Activated CD4-positive, alpha-beta T cell treated with anti-CD3 and anti-CD28 coated beads for 1 hour (primary cell): ENCODE measurements at regions not wholly inside any gene's neighbourhood (a gene's known extent, or its start where the extent isn't known, plus 50 kb on each side); places are given as distances from the start of the nearest gene placed in this dataset.

Source experiments
- DNase-seq: peaks from one replicate; pipeline ENCODE4 v3.0.0-alpha.2; 2020

GRCh38 chrX:39950018-39950688, 147.6 kb downstream of the BCOR start:
- no peak for DNase-seq

- no peak for DNase-seq
Observed at GRCh38 chrX:39952989-39953388, 144.8 kb downstream of the BCOR start.

- no peak for DNase-seq
Observed at GRCh38 chrX:39953879-39954278, 143.9 kb downstream of the BCOR start.

GRCh38 chrX:39954851-39955250, 142.9 kb downstream of the BCOR start:
- DNase-seq = no peak

DNA sequence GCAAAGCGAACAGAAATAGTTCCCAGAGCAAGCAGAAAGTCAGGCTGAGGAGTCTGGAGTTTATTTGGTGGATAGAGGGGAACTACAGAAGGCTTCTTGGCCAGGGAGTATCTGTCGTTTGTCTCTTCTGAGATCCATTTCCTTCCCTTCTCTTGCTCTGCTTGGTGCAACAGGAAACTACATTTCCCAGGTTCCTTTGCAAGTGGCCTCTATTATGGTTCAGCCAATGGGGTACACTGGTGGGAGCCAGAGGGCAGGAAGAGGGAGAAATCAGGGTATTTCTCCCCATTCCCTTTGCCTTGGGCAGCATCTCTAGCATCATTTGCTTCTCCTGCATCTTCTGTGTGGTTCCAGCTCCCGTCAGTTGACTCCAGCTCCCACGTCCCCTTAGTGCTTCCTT, 142.1 kb downstream of the BCOR start:
- no peak for DNase-seq

DNA sequence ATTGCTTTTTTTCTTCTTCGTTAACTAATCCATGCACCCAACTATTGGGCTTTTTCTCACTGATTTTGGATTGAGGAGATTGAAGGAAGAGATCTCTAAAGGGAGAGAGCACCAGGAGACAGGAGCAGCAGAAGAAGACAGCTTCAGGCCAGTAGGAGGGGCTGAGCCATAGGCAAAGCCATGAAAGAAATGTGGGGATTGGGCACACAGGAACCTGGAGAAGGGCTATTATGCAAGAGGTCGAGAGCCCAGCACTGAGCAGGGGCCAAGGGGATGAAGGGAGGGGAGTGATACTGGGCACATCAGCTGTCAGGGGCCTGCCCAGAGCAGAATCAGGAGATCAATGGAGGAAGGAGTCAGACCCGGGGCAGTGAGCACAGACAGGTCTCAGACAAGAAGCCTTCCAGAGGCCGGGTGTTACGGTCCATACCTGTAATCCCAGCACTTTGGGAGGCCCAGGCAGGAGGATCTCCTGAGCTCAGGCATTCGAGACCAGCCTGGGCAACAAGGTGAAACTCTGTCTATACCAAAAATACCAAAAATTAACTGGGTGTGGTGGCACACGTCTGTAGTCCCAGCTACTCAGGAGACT, 140.9 kb downstream of the BCOR start:
- no peak for DNase-seq

- DNase-seq = no peak
Observed at GRCh38 chrX:39957816-39958566, 139.8 kb downstream of the BCOR start.

- no peak for DNase-seq
Observed at GRCh38 chrX:39958850-39959249, 138.9 kb downstream of the BCOR start.

- no peak for DNase-seq
Observed at GRCh38 chrX:39960219-39960618, 137.5 kb downstream of the BCOR start.

DNA sequence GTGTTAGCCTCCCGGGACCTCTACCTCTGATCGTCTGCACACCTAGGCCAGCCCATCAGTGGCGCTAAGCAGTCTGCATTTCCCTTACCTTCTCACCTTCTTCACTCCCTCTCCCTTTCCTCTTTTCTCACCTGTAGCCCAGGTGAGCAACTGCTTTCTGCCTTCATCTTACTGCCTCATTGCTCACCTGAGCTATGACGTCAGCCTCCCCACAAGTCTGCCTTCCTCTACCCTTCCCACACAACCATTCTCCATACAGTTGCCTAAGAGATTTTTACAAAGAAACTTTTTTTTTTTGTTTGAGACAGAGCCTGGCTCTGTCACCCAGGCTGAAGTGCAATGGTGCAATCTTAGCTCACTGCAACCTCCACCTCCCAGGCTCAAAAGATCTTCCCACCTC, 136.3 kb downstream of the BCOR start:
- DNase-seq = no peak

- no peak for DNase-seq
Observed at GRCh38 chrX:39965051-39965573, 132.6 kb downstream of the BCOR start.

- DNase-seq = no peak
Observed at GRCh38 chrX:39966176-39966575, 131.6 kb downstream of the BCOR start.

DNA sequence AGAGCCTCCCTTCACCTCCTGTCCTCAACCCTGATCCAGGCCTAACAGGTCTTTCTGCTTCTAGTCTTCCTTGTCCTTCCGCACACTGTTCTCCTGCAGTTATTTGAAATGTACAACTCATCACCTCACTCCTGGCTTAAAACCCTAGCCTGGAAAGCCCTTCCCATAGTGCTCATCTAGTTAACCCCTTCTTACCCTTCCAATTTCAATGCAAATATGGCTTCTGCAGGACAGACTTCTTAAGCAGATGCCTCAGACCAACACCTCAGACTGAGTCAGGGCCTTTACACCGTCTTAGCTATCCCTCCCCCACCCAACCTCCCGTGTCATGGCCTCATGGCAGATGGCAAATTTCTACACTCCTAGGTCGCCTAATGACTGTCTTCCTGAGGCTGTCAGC, 130.4 kb downstream of the BCOR start:
- DNase-seq = no peak

- no peak for DNase-seq
Observed at GRCh38 chrX:39969099-39969818, 128.5 kb downstream of the BCOR start.

DNA sequence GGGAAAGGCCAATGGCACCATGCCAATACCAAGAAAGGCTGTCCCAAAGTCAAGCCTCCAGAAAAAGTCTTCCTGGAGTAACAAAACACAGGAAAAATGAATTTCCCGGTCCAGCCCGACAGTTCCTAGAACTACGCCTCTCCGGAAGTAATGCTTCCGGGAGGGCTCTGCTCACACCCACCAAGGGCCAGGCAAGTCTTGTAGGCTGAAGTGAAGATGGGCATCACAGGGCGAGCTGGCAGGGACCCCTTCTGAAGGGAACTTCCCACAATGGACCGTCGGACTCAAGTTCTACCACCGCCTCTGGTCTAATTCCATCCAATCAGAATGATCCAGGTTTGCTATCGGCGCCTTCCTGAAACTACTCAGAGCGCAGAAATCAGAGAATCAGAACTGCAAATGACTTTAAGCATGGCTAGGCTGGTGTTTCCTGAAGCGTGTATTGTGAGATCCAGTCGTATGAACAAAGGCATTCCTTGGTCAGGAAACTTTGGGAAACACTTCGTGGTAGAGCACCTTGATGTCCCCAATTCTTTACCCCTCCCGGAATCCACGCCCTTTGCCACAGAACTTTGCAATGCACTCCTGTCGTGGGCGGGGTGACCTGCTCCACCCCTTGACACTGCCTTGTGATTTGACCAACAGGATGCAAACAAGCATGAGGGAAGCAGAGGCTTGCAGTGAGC, 127.8 kb downstream of the BCOR start:
- no peak for DNase-seq

DNA sequence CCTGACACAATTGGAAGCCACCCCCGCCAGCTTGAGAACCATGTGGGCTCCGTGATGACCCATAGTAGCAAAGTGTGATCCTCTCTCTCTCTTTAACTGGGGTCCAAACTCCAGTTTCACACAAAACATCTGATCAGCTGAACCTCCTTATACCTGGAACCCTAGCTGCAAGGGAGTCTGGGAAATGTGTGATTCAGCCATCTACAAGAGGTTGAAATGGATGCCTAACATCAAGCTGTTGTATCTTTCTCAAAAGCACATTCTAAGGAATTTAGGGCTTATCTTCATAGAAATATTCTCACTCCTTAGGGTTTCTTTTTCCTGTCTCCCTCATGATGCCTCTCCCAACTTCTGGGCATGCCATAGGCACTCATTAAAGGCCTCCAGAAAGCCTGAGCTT, 126.0 kb downstream of the BCOR start:
- DNase-seq = no peak

GRCh38 chrX:39972340-39972739, 125.4 kb downstream of the BCOR start:
- DNase-seq = no peak

DNA sequence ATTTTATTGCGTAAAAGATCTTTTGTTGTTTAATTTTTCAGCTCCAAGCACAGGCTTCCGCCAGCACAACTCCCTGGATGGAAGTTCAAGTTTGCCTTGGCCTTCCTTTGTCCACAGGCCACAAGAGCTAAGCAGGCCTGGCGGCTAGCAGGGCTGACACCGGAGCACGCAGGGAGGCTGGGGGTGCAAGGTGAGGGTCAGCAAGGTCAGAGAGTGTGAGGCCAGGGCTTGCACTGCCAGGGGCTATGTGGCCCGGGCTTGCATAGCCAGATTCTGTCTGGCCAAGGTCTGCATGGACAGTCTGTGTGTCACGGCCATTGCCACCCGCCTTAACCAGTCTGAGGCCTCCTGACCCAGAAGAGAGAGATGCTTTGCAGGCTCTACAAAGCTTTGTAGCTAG, 123.9 kb downstream of the BCOR start:
- no peak for DNase-seq

DNA sequence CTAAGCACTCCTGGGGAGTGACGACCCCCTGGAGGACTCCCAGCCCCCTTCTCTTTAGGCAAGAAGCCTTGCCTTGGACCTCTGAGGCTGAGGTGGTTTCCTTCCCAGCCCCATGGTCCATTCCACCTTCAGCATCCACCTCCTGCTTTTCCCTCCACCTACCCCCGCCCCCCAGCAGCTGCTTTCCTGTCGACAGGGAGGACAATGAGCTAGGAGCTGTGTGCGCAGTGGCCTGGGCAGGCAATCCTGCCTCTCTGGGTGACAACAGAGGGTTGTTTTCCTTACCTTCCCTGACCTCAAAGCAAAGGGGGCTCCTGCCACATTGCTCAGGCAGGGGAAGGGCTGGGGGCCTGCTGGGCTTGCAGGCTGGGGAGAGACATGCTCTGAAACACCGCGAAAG, 123.5 kb downstream of the BCOR start:
- DNase-seq = no peak

DNA sequence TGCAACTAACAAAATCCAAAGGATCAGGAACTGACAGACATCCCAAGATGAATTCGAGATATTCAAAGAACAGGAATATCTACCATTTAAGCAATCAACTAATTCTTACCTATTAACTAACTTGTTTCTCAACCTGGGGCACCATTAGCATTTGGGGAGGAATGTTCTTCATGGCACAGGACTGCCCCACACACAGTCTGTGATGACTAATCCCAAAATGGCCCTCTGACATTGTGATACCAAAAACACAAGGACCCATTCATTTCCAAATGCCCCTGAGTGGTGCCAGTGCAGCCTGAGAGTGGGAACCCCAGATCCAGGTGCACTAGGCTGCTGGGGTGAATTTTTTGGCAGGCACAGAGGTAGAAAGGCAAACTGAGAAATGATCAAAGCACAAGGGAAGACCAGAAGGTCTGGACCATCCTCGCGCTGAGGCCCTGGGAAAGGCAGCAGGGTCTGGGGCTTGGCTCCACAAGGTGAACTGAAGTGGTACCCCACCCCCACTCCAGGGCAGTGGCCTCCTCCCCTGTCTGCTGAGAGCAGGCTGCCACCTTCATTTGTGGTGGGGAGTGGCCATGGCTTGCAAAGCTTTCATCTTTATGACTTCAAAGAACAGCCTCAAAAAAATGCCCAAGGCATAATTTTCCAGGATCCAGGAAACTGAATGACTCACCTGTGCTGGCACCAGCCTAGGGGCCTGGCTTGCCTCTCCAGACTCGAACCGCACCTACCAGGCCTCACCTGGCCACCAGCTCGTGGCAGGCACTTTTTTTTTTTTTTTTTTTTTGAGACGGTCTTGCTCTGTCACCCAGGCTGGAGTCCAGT, 122.4 kb downstream of the BCOR start:
- DNase-seq = no peak

GRCh38 chrX:39981946-39982345, 115.8 kb downstream of the BCOR start:
- DNase-seq = no peak

DNA sequence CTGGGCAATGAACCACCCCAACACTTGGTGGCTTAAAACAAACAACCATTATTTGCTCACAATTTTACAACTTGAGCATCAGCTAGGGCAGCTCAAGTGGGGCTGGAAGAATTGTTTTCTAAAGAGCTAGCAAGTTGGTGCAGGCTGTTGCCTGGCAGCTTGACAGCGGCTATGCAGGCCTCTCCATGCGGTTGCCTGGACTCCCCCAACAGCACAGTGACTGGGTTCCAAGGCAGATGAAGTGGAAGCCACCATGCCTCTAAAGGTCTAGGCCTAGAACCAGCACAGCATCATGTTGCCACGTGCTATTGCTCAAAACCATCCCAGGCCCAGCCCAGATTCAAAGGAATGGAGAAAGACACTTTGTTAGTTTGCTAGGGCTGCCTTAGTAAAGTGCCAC, 114.8 kb downstream of the BCOR start:
- no peak for DNase-seq
